ENCODE measurements at regions not wholly inside any gene's neighbourhood (a gene's known extent, or its start where the extent isn't known, plus 50 kb on each side); places are given as distances from the start of the nearest gene placed in this dataset.

DNA sequence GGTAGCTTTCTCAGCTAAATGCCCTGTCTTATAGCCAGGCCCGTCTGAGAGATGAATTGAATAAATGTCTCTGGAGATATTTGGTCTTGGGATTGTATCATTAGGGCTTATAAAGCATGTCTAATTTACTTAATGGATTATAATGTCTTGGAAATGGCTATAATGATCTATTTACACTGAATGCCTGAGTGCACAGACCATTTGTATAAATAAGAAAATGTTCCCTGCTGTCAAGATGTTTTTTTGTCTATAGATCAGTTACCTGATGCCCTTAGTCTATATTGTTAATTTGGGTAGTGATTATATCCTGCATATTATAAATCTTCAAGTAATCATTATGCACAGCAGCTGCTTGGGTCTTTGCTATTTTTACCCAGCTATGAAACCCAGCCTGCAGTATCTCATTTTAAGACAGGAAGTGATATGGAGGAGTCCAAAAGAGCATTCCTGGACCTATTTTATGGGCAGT lies 112.9 kb upstream of the ACTBL2 start:
- Mint-ChIP-seq H3K27ac (no peak overlapping the region), H3K36me3 (no peaks in the 10 kb centered on the region), H3K9me3 (no peaks in the 10 kb centered on the region), H3K4me3 (no peak overlapping the region), H3K27me3 (no peaks in the 10 kb centered on the region), H3K4me1 (peaks cover 0 to 8% of the 10 kb centered on the region in 2 donors)
- ATAC-seq (replicated peaks) (no peak), DNase-seq (no peak)

DNA sequence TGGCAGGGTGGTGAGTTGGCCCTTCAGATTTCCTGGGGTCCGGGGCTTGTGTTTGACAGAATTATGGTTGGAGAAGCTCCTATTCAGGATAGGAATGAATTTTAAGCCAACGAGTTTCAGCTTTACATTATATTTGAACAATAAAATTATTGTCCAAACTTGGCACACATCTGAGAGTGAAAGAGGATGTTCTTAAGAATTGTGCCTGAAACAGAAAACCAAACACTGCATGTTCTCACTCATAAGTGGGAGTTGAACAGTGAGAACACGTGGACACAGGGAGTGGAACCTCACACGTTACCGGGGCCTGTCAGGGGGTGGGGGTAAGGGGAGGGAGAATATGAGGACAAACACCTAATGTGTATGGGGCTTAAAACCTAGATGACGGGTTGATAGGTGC lies 111.8 kb upstream of the ACTBL2 start:
- DNase-seq: no peak
- no peak for ATAC-seq (replicated peaks)
- Mint-ChIP-seq H3K4me1 (no peaks in the 10 kb centered on the region), H3K27me3 (no peaks in the 10 kb centered on the region), H3K4me3 (no peak overlapping the region), H3K36me3 (no peaks in the 10 kb centered on the region), H3K9me3 (no peaks in the 10 kb centered on the region), H3K27ac (no peak overlapping the region)

DNA sequence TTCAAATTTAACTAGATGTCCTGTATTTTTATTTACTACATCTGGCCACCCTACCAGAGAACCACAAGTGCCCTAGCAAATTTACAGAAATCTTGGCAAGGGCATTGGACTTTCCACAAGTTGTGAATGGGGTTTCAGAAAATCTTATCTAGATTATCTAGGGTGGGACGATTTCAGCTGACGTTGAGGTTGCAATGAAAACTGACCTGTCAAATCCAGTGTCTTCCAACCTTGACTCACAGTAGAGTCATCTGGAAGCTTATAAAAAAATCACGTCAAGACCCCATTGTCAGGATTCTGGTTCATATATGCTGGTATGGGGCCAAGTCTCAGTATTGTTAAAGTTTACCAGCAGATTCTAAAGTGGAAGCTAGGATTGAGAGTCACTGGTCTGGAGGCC lies 109.6 kb upstream of the ACTBL2 start:
- Mint-ChIP-seq H3K27ac (no peak overlapping the region), H3K9me3 (peaks cover 0 to 2% of the 10 kb centered on the region in 2 donors), H3K36me3 (no peaks in the 10 kb centered on the region), H3K4me3 (no peak overlapping the region), H3K4me1 (no peaks in the 10 kb centered on the region), H3K27me3 (no peaks in the 10 kb centered on the region)
- DNase-seq: no peak
- no peak for ATAC-seq (replicated peaks)

DNA sequence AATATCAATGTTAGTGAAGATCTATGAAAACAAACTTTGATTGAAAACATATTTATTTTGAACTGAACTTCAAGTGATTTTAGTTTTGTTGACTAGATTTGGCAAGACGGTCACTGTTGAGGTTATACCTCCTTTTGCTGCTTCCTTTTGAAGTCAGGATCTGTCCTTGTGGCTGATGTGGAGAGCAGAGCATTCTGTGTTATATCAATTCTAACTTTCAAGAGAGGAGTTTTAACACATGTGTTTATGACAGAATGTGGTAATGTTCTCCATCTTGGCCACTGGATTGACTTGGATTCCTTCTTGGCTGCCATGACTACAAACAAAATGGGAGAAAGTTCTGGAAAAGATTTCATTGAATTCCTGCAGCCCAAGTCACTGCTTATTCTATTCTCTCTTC lies 104.0 kb upstream of the ACTBL2 start:
- Mint-ChIP-seq H3K36me3 (no peaks in the 10 kb centered on the region), H3K27me3 (no peaks in the 10 kb centered on the region), H3K4me1 (no peaks in the 10 kb centered on the region), H3K27ac (no peak overlapping the region), H3K9me3 (peaks cover 0 to 5% of the 10 kb centered on the region in 2 donors), H3K4me3 (no peak overlapping the region)
- DNase-seq (no peak), ATAC-seq (replicated peaks) (no peak)

DNA sequence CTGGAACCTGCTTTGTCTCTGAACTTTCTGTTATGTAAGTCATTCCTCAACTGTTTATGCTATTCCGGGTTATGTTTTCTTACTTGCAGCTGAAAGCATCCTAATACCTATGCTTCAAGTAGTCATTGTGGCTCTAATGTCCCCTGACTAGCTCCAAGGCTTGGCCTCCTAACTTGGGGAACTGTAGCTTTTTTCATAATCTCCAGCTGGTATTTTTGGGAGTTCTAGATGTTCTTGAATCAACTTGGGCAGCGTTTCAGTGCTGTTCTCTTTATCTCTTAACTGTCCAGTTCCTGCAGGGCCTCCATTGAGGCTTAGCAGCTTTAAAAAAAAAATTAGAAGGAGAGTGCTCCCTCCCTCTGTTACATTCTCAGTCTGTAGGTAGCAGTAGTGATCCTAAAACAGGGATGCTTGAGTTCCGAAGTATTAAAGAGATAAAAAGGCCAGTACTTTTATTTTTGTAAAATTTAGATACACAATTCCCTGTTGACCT lies 100.0 kb upstream of the ACTBL2 start:
- Mint-ChIP-seq H3K27ac (no peak overlapping the region), H3K27me3 (no peaks in the 10 kb centered on the region), H3K4me1 (peaks cover 4% of the 10 kb centered on the region in 2 donors), H3K9me3 (peaks cover 4 to 8% of the 10 kb centered on the region in 2 donors), H3K36me3 (peaks cover 0 to 3% of the 10 kb centered on the region in 2 donors), H3K4me3 (no peak overlapping the region)
- DNase-seq (no peak), ATAC-seq (replicated peaks) (no peak)

DNA sequence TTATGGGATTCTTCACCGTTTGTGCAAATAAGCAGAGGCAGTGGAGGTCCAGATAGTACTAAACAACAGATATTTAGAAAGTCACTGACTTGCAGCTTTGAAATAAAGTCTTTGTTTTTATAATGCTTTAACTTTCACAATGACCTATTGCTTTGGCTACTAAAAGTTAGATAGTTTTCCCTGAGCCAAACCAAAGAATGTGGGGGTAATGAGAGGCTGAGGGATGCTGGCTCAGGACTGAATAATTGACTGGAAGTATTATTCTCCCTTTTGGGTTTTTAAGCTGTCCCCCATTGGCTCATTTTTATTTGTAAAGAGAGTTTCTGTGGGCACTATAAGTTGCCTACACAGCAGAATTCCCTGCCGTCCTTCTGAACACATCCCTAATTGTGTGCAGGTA lies 99.2 kb upstream of the ACTBL2 start:
- H3K36me3 Mint-ChIP-seq: peaks cover 0 to 3% of the 10 kb centered on the region in 2 donors
- H3K9me3 Mint-ChIP-seq: peaks cover 4 to 5% of the 10 kb centered on the region in 2 donors
- peaks cover 5 to 6% of the 10 kb centered on the region in 2 donors for H3K4me1 Mint-ChIP-seq
- DNase-seq (no peak), ATAC-seq (replicated peaks) (no peak)
- no peak overlapping the region for H3K4me3 Mint-ChIP-seq
- H3K27ac Mint-ChIP-seq: no peak overlapping the region
- H3K27me3 Mint-ChIP-seq: no peaks in the 10 kb centered on the region

DNA sequence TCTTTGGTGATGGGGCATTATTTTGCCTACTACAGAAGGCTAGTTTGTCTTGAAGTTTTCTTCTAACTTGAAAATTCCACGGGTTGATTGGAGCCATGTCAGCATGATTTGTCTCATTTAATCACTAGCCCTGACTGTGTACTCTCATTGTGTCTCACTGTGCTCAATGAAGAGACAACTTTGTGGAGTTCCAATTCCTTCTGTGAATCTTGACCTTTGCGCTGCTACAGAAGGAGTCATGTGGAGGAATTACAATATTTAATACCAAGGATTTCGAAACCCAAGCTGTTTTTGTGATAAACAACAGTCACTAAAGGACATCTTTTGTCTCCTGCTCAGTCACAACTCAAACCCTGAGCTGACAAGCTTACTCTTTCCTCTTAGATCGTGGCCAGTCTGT lies 98.6 kb upstream of the ACTBL2 start:
- no peaks in the 10 kb centered on the region for H3K27me3 Mint-ChIP-seq
- DNase-seq (no peak), ATAC-seq (replicated peaks) (no peak)
- peaks cover 0 to 3% of the 10 kb centered on the region in 2 donors for H3K36me3 Mint-ChIP-seq
- H3K4me1 Mint-ChIP-seq: peaks cover 5 to 6% of the 10 kb centered on the region in 2 donors
- no peak overlapping the region for H3K4me3 Mint-ChIP-seq
- H3K9me3 Mint-ChIP-seq: peaks cover 4 to 5% of the 10 kb centered on the region in 2 donors
- H3K27ac Mint-ChIP-seq: no peak overlapping the region

DNA sequence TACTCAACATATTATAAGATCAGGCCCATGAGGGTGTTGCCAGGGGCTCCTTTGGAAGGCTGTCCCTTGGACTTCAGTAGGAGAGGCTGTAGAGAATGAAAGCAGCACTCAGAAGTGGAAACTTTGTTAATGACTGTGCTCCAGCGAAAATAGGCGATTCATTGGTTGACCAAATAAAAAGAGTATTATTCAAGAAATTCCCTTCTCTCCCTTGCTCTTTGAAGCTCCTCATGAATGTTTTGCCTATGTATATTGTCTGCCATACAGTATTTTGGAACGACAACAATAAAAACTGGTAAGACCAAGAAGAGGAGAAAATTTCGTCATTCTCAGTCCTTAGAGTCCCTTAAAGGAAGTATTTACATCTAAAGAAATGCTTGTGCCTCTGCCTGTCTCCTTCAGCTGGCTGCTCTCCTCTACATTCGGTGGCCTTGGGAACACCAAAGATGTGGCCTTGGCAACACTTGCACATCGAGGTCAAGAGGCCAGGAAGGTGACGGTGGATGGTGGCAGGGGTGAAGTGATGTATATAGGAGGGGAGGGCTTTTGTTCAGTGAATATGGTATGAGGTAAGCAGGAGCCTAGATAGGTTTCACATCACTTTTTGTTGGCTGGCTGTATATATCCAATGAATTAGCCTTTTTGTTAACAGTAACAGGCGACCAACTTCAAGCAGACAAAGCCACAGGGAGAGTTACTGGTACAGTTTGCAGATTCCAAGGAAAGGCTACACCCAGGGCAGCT lies 95.0 kb upstream of the ACTBL2 start:
- peaks cover 6 to 8% of the 10 kb centered on the region in 2 donors for H3K4me1 Mint-ChIP-seq
- no peak overlapping the region for H3K4me3 Mint-ChIP-seq
- DNase-seq (no peak), ATAC-seq (replicated peaks) (peak; percentile 90 to 93)
- peaks cover 3 to 4% of the 10 kb centered on the region in 2 donors for H3K9me3 Mint-ChIP-seq
- peaks cover 0 to 3% of the 10 kb centered on the region in 2 donors for H3K36me3 Mint-ChIP-seq
- H3K27ac Mint-ChIP-seq: no peak overlapping the region
- H3K27me3 Mint-ChIP-seq: no peaks in the 10 kb centered on the region

DNA sequence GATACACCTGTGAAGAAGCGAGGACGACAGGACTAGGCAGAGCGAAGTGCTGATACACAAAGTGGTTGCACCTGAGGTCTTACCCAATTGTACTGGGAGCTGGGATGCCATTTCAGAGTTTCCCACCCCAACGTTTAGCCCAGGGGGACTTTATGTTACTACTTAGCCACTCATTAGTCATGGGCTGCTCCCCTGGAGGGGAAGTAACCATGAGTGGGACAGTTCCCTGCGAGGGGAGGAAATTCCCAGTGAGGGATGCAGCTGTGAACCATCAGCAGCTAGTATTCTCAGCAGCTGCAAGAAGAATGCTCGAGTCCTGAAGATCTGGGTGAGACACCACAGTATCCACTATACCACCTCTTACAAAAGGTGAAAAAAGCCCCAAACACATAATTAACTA lies 93.7 kb upstream of the ACTBL2 start:
- Mint-ChIP-seq H3K27ac (no peak overlapping the region), H3K36me3 (peaks cover 0 to 3% of the 10 kb centered on the region in 2 donors), H3K27me3 (peaks cover 0 to 2% of the 10 kb centered on the region in 2 donors), H3K9me3 (peaks cover 3 to 4% of the 10 kb centered on the region in 2 donors), H3K4me3 (no peak overlapping the region), H3K4me1 (peaks cover 6 to 8% of the 10 kb centered on the region in 2 donors)
- DNase-seq (no peak), ATAC-seq (replicated peaks) (peak in 1 of 2 donors; percentile 43)

DNA sequence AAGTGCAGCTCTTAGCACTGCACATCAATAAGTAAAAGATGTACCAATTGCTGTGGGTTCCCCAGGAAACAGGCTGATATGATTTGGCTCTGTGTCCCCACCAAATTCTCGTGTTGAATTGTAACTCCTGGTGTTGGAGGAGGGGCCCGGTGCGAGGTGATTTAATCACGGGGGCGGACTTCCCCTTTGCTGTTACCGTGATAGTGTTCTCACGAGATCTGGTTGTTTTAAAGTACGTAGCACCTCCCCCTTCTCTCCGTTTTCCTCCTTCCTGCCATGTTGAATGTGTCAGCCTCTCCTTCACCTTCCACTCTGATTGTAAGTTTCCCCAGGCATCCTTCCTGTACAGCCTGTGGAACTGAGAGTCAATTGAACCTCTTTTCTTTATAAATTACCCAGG lies 93.2 kb upstream of the ACTBL2 start:
- H3K27me3 Mint-ChIP-seq: peaks cover 0 to 6% of the 10 kb centered on the region in 2 donors
- DNase-seq: no peak
- ATAC-seq (replicated peaks): peak in 1 of 2 donors; percentile 18
- H3K4me1 Mint-ChIP-seq: peaks cover 6 to 8% of the 10 kb centered on the region in 2 donors
- H3K27ac Mint-ChIP-seq: no peak overlapping the region
- no peak overlapping the region for H3K4me3 Mint-ChIP-seq
- peaks cover 0 to 1% of the 10 kb centered on the region in 2 donors for H3K36me3 Mint-ChIP-seq
- peaks cover under 1 to 2% of the 10 kb centered on the region in 2 donors for H3K9me3 Mint-ChIP-seq

DNA sequence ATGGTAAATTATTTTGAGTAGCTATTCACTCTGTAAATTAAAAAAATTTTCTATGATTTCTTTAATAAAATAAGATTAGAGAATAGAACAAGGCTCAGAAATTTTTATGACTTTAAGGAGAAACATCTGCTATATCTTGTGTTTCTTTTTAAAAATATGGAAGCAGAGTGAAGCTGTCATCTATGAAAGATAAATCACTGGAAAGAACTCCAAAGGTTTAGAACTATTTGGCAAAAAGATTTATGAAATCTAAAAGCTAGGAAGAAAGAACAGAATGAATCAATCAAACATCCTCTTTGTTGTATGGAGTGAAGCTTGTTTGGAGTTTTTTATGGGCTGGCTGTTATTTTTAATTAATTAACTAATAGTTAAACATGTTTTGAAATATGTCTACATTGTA lies 89.8 kb upstream of the ACTBL2 start:
- peaks cover 3 to 4% of the 10 kb centered on the region in 2 donors for H3K4me1 Mint-ChIP-seq
- no peaks in the 10 kb centered on the region for H3K36me3 Mint-ChIP-seq
- ATAC-seq (replicated peaks) (no peak), DNase-seq (no peak)
- no peaks in the 10 kb centered on the region for H3K9me3 Mint-ChIP-seq
- H3K4me3 Mint-ChIP-seq: no peak overlapping the region
- H3K27ac Mint-ChIP-seq: no peak overlapping the region
- H3K27me3 Mint-ChIP-seq: peaks cover 0 to 6% of the 10 kb centered on the region in 2 donors

DNA sequence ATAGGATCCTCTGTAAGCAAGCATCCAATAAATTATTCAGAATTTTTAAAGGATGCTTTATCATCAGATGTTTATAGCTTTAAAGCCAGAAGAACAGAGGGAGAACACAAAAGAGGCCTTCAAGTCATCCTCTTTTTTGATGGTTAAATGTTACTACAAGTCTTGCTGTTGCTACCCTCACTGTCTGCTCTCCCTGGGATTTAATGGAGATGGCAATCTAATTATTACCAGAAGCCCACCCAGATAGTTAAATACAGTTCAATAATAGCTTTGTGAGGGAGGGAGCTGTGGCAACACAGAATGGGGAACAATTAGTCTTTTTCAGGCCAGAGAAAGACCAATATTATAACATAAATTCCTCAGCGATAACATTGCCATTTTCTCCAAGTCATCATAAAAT lies 87.0 kb upstream of the ACTBL2 start:
- Mint-ChIP-seq H3K4me1 (peaks cover 5 to 13% of the 10 kb centered on the region in 2 donors), H3K9me3 (no peaks in the 10 kb centered on the region), H3K4me3 (no peak overlapping the region), H3K36me3 (no peaks in the 10 kb centered on the region), H3K27me3 (peaks cover 5 to 6% of the 10 kb centered on the region in 2 donors), H3K27ac (no peak overlapping the region)
- ATAC-seq (replicated peaks): no peak
- DNase-seq: no peak

DNA sequence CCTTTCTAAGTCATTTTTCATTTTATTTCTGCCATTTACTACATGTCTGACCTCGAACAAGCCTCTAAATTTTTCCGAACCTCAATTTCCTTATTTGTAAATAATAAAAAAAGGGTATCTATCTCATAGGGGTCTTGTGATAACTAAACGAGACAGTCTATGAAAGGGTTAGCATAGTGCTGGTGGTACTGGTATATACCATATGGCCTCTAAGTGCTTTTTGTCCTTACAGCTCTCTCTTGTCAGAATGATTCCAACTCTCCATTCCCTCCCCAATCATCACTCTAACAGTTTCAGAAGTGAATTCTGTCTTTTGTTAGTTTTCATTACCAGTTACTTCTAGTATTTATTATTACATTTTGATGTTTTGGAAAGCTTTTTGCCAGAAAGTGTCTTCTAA lies 85.5 kb upstream of the ACTBL2 start:
- H3K9me3 Mint-ChIP-seq: no peaks in the 10 kb centered on the region
- no peaks in the 10 kb centered on the region for H3K36me3 Mint-ChIP-seq
- H3K27me3 Mint-ChIP-seq: peaks cover 6 to 11% of the 10 kb centered on the region in 2 donors
- H3K27ac Mint-ChIP-seq: no peak overlapping the region
- H3K4me3 Mint-ChIP-seq: no peak overlapping the region
- no peak for DNase-seq
- peaks cover 5 to 13% of the 10 kb centered on the region in 2 donors for H3K4me1 Mint-ChIP-seq
- no peak for ATAC-seq (replicated peaks)

DNA sequence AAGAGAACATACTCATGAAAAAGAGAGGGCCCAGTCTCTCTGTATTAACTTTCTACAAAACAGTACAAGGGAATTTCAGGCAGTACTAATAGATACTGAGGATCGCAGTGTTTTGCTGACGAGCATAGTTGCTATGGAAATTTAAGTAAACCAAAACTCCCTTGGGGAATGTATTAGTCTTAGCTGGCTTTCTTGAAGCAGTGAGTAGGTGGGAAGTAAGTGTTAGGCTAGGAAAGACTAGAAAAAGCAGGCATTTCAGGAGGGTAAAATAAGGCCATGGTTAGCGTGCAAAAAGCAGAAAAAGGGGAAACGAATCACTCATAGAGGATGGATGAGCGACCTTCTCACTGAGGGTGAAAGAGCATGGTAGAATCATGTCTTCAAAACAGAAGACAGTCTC lies 84.3 kb upstream of the ACTBL2 start:
- Mint-ChIP-seq H3K27me3 (peaks cover 6 to 11% of the 10 kb centered on the region in 2 donors), H3K4me3 (peak overlapping the region; percentile 0 to 58), H3K9me3 (no peaks in the 10 kb centered on the region), H3K27ac (peak overlapping the region; percentile 86), H3K36me3 (no peaks in the 10 kb centered on the region), H3K4me1 (peaks cover 5 to 13% of the 10 kb centered on the region in 2 donors)
- DNase-seq: peak; percentile 17
- ATAC-seq (replicated peaks): peak; percentile 87 to 89

DNA sequence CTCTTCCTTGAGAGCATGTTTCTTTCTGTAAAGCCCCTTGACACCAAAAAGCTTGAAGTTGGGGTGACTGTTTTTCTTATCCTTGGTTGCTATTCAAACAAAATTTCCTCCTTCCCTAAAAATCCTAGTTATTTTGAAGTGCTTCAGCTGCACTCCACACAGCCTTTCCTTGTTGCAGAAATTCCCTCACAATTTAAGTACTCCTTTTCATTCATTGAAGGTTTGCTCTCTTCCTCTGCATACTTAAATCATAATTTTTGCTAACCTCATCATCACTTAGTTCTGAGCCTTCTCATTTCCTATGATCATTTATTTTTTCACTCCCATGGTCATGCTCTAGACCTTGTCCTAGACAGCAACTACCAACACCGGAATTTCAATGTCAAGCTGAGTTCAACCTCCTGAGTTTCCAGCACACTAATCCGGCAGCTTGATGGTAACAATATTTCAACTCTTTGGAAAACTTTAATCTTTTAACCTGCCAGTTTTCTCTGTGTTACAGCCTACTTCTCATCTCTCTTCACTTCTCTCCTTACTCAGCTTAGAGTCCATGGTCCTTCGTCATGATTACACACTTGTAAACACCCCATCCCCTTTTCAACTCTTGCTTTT lies 78.7 kb upstream of the ACTBL2 start:
- Mint-ChIP-seq H3K4me3 (no peak overlapping the region), H3K36me3 (no peaks in the 10 kb centered on the region), H3K27ac (no peak overlapping the region), H3K9me3 (no peaks in the 10 kb centered on the region), H3K4me1 (no peaks in the 10 kb centered on the region), H3K27me3 (peaks cover 0 to 11% of the 10 kb centered on the region in 2 donors)
- ATAC-seq (replicated peaks) (no peak), DNase-seq (no peak)
